ENCODE measurements at regions not wholly inside any gene's neighbourhood (a gene's known extent, or its start where the extent isn't known, plus 50 kb on each side); places are given as distances from the start of the nearest gene placed in this dataset.

- peaks cover 3% of the 10 kb centered on the region for H3K27me3 Mint-ChIP-seq
- no peak overlapping the region for H3K4me3 Mint-ChIP-seq
- no peaks in the 10 kb centered on the region for H3K36me3 Mint-ChIP-seq (ENCODE audit: low read depth)
- no peaks in the 10 kb centered on the region for H3K9me3 Mint-ChIP-seq
- intact Hi-C loops (cut with micrococcal nuclease): no loop called here
- H3K4me1 Mint-ChIP-seq (ENCODE audit: low read depth): no peaks in the 10 kb centered on the region
- H3K27ac Mint-ChIP-seq: no peak overlapping the region
These were observed 463.7 kb downstream of the DNAH5 start for GRCh38 chr5:13480834-13481233.

GRCh38 chr5:13478831-13479465 is 465.5 kb downstream of the DNAH5 start:
- H3K9me3 Mint-ChIP-seq: peaks cover 14% of the 10 kb centered on the region
- intact Hi-C loops (cut with micrococcal nuclease): no loop called here
- H3K4me3 Mint-ChIP-seq: no peak overlapping the region
- peaks cover 3% of the 10 kb centered on the region for H3K27me3 Mint-ChIP-seq
- H3K27ac Mint-ChIP-seq: no peak overlapping the region
- no peaks in the 10 kb centered on the region for H3K4me1 Mint-ChIP-seq (ENCODE audit: low read depth)
- no peaks in the 10 kb centered on the region for H3K36me3 Mint-ChIP-seq (ENCODE audit: low read depth)

- Mint-ChIP-seq H3K27ac (no peak overlapping the region), H3K27me3 (peaks cover 3% of the 10 kb centered on the region), H3K9me3 (peaks cover 17% of the 10 kb centered on the region), H3K36me3 (ENCODE audit: low read depth) (no peaks in the 10 kb centered on the region), H3K4me1 (ENCODE audit: low read depth) (no peaks in the 10 kb centered on the region), H3K4me3 (no peak overlapping the region)
- intact Hi-C loops (cut with micrococcal nuclease): no loop called here
These were observed 467.3 kb downstream of the DNAH5 start for GRCh38 chr5:13477118-13477737.

- no peak overlapping the region for H3K27ac Mint-ChIP-seq
- H3K36me3 Mint-ChIP-seq (ENCODE audit: low read depth): no peaks in the 10 kb centered on the region
- H3K27me3 Mint-ChIP-seq: peaks cover 3% of the 10 kb centered on the region
- intact Hi-C loops (cut with micrococcal nuclease): no loop called here
- no peaks in the 10 kb centered on the region for H3K4me1 Mint-ChIP-seq (ENCODE audit: low read depth)
- no peak overlapping the region for H3K4me3 Mint-ChIP-seq
- H3K9me3 Mint-ChIP-seq: peaks cover 32% of the 10 kb centered on the region
These were observed 471.6 kb downstream of the DNAH5 start for GRCh38 chr5:13472842-13473241.

- no peaks in the 10 kb centered on the region for H3K4me1 Mint-ChIP-seq (ENCODE audit: low read depth)
- no peaks in the 10 kb centered on the region for H3K36me3 Mint-ChIP-seq (ENCODE audit: low read depth)
- H3K9me3 Mint-ChIP-seq: peaks cover 46% of the 10 kb centered on the region
- H3K27ac Mint-ChIP-seq: no peak overlapping the region
- no peak overlapping the region for H3K4me3 Mint-ChIP-seq
- intact Hi-C loops (cut with micrococcal nuclease): no loop called here
- H3K27me3 Mint-ChIP-seq: no peaks in the 10 kb centered on the region
These were observed 473.5 kb downstream of the DNAH5 start for GRCh38 chr5:13470975-13471374.

GRCh38 chr5:13470263-13470662 is 474.2 kb downstream of the DNAH5 start:
- H3K27me3 Mint-ChIP-seq: no peaks in the 10 kb centered on the region
- H3K9me3 Mint-ChIP-seq: peaks cover 43% of the 10 kb centered on the region
- no peak overlapping the region for H3K27ac Mint-ChIP-seq
- H3K4me1 Mint-ChIP-seq (ENCODE audit: low read depth): no peaks in the 10 kb centered on the region
- intact Hi-C loops (cut with micrococcal nuclease): no loop called here
- H3K4me3 Mint-ChIP-seq: no peak overlapping the region
- no peaks in the 10 kb centered on the region for H3K36me3 Mint-ChIP-seq (ENCODE audit: low read depth)

GRCh38 chr5:13464532-13465193 is 479.8 kb downstream of the DNAH5 start:
- no peaks in the 10 kb centered on the region for H3K27me3 Mint-ChIP-seq
- H3K36me3 Mint-ChIP-seq (ENCODE audit: low read depth): no peaks in the 10 kb centered on the region
- H3K4me1 Mint-ChIP-seq (ENCODE audit: low read depth): no peaks in the 10 kb centered on the region

GRCh38 chr5:13460587-13460986 is 483.9 kb downstream of the DNAH5 start:
- Mint-ChIP-seq H3K27me3 (no peaks in the 10 kb centered on the region), H3K4me3 (no peak overlapping the region), H3K36me3 (ENCODE audit: low read depth) (no peaks in the 10 kb centered on the region), H3K4me1 (ENCODE audit: low read depth) (no peaks in the 10 kb centered on the region), H3K27ac (no peak overlapping the region), H3K9me3 (peaks cover 10% of the 10 kb centered on the region)
- intact Hi-C loops (cut with micrococcal nuclease): no loop called here

More at GRCh38 chr5:13464532-13465193, 479.8 kb downstream of the DNAH5 start:
- intact Hi-C loops (cut with micrococcal nuclease): no loop called here
- Mint-ChIP-seq H3K4me3 (no peak overlapping the region), H3K27ac (no peak overlapping the region), H3K9me3 (peaks cover 24% of the 10 kb centered on the region)

- H3K4me3 Mint-ChIP-seq: no peak overlapping the region
- H3K4me1 Mint-ChIP-seq (ENCODE audit: low read depth): no peaks in the 10 kb centered on the region
- H3K27me3 Mint-ChIP-seq: no peaks in the 10 kb centered on the region
- H3K36me3 Mint-ChIP-seq (ENCODE audit: low read depth): no peaks in the 10 kb centered on the region
- peaks cover 10% of the 10 kb centered on the region for H3K9me3 Mint-ChIP-seq
- intact Hi-C loops (cut with micrococcal nuclease): no loop called here
- no peak overlapping the region for H3K27ac Mint-ChIP-seq
These were observed 490.4 kb downstream of the DNAH5 start for GRCh38 chr5:13454050-13454449.

GRCh38 chr5:13448843-13449242 is 495.6 kb downstream of the DNAH5 start:
- Mint-ChIP-seq H3K36me3 (ENCODE audit: low read depth) (no peaks in the 10 kb centered on the region), H3K9me3 (peaks cover 12% of the 10 kb centered on the region), H3K27me3 (no peaks in the 10 kb centered on the region), H3K4me1 (ENCODE audit: low read depth) (no peaks in the 10 kb centered on the region), H3K27ac (no peak overlapping the region), H3K4me3 (no peak overlapping the region)
- intact Hi-C loops (cut with micrococcal nuclease): no loop called here

GRCh38 chr5:13439430-13439829 is 505.1 kb downstream of the DNAH5 start:
- Mint-ChIP-seq H3K27me3 (no peaks in the 10 kb centered on the region), H3K9me3 (no peaks in the 10 kb centered on the region), H3K4me1 (ENCODE audit: low read depth) (no peaks in the 10 kb centered on the region), H3K27ac (no peak overlapping the region), H3K36me3 (ENCODE audit: low read depth) (no peaks in the 10 kb centered on the region), H3K4me3 (no peak overlapping the region)
- intact Hi-C loops (cut with micrococcal nuclease): no loop called here

- Mint-ChIP-seq H3K4me3 (no peak overlapping the region), H3K9me3 (peaks cover 16% of the 10 kb centered on the region), H3K27me3 (no peaks in the 10 kb centered on the region), H3K4me1 (ENCODE audit: low read depth) (no peaks in the 10 kb centered on the region), H3K36me3 (ENCODE audit: low read depth) (no peaks in the 10 kb centered on the region), H3K27ac (no peak overlapping the region)
- intact Hi-C loops (cut with micrococcal nuclease): no loop called here
These were observed 516.5 kb downstream of the DNAH5 start for GRCh38 chr5:13427827-13428557.

- intact Hi-C loops (cut with micrococcal nuclease): no loop called here
- no peak overlapping the region for H3K27ac Mint-ChIP-seq
- peaks cover 33% of the 10 kb centered on the region for H3K9me3 Mint-ChIP-seq
- H3K4me1 Mint-ChIP-seq (ENCODE audit: low read depth): no peaks in the 10 kb centered on the region
- H3K4me3 Mint-ChIP-seq: no peak overlapping the region
- H3K27me3 Mint-ChIP-seq: no peaks in the 10 kb centered on the region
- H3K36me3 Mint-ChIP-seq (ENCODE audit: low read depth): no peaks in the 10 kb centered on the region
These were observed 532.4 kb downstream of the DNAH5 start for GRCh38 chr5:13412040-13412595.

GRCh38 chr5:13408616-13409015 is 535.9 kb downstream of the DNAH5 start:
- no peaks in the 10 kb centered on the region for H3K27me3 Mint-ChIP-seq
- no peaks in the 10 kb centered on the region for H3K36me3 Mint-ChIP-seq (ENCODE audit: low read depth)
- H3K27ac Mint-ChIP-seq: no peak overlapping the region
- H3K4me3 Mint-ChIP-seq: no peak overlapping the region
- peaks cover 38% of the 10 kb centered on the region for H3K9me3 Mint-ChIP-seq
- intact Hi-C loops (cut with micrococcal nuclease): no loop called here
- no peaks in the 10 kb centered on the region for H3K4me1 Mint-ChIP-seq (ENCODE audit: low read depth)
